ENCODE measurements at regions not wholly inside any gene's neighbourhood (a gene's known extent, or its start where the extent isn't known, plus 50 kb on each side); places are given as distances from the start of the nearest gene placed in this dataset.

DNA sequence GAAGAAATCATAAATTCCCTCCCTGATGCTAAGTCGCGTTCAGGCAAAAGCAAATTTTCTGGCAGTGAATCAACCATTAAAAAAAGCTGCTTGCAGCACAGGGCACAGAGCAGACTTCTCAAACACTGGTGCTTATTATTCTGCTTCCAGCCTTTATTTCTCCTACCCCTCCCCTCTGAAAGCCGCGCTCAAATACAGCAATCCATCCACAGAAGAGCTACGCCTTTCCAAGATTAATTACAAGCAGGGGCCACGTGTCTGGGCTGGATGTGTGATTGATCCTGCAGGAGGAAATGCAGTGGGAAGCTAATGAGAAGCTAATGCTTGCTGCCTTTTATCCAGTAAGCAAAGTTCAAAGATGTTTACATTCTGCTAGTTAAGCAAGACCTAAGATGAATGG, 134.9 kb upstream of the TOPAZ1 start:
- TF ChIP-seq GATA2 (IDR thresholded peaks at IDR 0.05; ENCODE audit: low read depth, low read length) (no peak), GATA3 (IDR thresholded peaks at IDR 0.05; ENCODE audit: low read depth, low read length) (no peak)

All from SH-SY5Y (cell line).